ENCODE measurements at regions not wholly inside any gene's neighbourhood (a gene's known extent, or its start where the extent isn't known, plus 50 kb on each side); places are given as distances from the start of the nearest gene placed in this dataset.

DNA sequence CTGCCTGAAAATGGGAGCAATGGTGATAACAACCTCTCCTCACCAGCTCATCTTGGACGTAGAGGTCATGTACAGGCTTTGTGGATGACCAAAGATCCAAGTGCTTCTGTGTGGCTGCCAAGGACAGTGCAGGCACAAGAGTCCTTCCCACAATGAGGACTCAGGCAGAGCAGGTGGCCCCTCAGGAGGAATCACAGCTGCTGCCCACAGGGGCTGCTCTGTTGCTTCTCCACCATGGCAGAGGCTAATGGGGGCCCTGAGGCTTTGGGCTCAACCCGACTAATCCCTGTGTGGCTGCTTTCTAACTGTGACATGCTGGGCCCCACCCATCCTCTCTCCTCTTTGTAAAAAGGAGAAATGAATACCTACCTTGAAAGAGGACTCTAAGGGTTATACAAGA, 58.1 kb upstream of the MRPS22 start:
- DNase-seq = no peak

- no peak for DNase-seq
These were observed 57.6 kb upstream of the MRPS22 start for GRCh38 chr3:139286241-139286640.

- DNase-seq = no peak
These were observed 57.0 kb upstream of the MRPS22 start for GRCh38 chr3:139286825-139287224.

DNA sequence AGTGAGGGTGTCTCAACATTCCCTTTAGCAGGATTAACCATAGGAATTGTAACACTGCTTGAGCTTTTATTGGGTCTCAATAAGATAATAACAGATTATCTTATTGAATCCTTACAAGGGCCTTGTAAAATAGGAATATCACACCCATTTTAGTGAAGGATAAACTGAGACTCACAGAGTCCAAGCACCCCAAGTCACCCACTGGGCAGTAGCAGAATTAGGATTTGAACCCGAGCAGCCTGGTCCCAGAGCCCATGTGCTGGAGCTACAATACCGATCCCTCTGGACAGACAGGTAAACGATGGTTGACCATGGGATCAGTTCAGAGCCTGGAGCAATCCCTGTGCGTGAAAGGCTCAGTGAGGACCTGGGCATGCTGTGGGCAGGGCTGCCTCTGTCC, 56.3 kb upstream of the MRPS22 start:
- DNase-seq = no peak

- no peak for DNase-seq
These were observed 55.5 kb upstream of the MRPS22 start for GRCh38 chr3:139288266-139288821.

- DNase-seq = no peak
These were observed 53.8 kb upstream of the MRPS22 start for GRCh38 chr3:139289860-139290524.

DNA sequence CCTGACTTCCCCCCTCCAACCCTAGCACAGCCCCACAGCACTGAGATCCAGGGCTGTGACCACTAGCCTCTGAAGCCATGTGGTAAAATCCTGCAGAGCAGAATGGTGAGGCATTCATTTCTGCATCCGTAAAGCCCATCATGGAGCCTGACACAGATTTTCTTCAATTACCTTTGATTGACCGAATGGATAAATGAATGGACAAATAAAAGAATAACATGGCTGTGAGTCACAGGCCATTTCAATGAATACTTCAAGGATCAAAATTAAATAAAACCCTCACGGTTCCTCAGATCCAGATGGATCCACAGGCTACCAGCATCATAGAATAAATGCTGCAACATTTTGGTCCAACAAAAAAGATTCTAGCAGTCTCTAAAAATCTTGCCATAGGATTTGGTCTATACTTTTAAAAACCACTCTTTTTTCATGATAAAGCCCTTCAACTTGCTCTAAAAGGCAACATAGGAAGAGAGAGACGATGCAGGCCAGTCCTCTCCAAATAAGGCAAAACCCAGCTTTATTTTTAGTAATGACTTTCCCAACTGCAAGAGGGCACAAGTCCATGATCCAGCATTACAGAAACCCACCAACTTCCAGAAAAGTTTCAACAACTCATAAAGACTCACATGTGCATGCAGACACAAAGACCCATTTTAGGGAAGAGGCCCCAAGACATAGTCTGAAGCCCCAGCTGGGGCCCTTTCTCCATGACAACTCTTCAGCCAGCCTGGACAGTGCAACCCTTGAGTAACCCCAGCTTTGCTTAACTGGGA, 52.4 kb upstream of the MRPS22 start:
- DNase-seq = no peak

GRCh38 chr3:139292192-139292591, 51.6 kb upstream of the MRPS22 start:
- DNase-seq = no peak

- DNase-seq = no peak
These were observed 50.8 kb upstream of the MRPS22 start for GRCh38 chr3:139292711-139293664.

DNA sequence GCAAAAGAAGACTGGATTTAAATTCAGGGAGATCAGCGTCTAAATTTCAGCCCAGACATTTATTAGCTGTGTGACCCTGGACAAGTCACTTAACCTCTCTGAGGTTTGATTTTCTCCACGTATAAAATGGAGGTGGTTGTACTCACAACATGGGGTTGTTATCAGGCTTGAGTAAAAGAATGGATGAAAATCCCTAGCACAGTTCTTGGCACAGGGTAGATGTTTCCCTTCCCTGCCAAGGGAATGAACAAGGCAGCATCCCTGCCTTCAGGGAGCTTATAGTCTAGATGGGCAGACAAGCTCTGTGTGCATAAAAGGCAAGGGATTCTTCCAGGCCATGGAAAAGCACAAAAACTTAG, 50.2 kb upstream of the MRPS22 start:
- DNase-seq = no peak
